ENCODE measurements at regions not wholly inside any gene's neighbourhood (a gene's known extent, or its start where the extent isn't known, plus 50 kb on each side); places are given as distances from the start of the nearest gene placed in this dataset.

GRCh38 chr2:133676392-133677130, 108.3 kb upstream of the NCKAP5 start:
- no peak for TF ChIP-seq POLR2A (IDR thresholded peaks at IDR 0.05)
- no peak for TF ChIP-seq CTCF (IDR thresholded peaks at IDR 0.05)
